ENCODE measurements at regions not wholly inside any gene's neighbourhood (a gene's known extent, or its start where the extent isn't known, plus 50 kb on each side); places are given as distances from the start of the nearest gene placed in this dataset.

GRCh38 chrX:9132036-9132638 lies 98.2 kb upstream of the FAM9B start:
- TF ChIP-seq CTCF (IDR thresholded peaks at IDR 0.05; ENCODE audit: low read length) (no peak), EZH2 (IDR thresholded peaks at IDR 0.05; ENCODE audit: borderline replicate concordance, low read length) (no peak)

Measured in OCI-LY1 (cell line).